ENCODE measurements at regions not wholly inside any gene's neighbourhood (a gene's known extent, or its start where the extent isn't known, plus 50 kb on each side); places are given as distances from the start of the nearest gene placed in this dataset.

DNA sequence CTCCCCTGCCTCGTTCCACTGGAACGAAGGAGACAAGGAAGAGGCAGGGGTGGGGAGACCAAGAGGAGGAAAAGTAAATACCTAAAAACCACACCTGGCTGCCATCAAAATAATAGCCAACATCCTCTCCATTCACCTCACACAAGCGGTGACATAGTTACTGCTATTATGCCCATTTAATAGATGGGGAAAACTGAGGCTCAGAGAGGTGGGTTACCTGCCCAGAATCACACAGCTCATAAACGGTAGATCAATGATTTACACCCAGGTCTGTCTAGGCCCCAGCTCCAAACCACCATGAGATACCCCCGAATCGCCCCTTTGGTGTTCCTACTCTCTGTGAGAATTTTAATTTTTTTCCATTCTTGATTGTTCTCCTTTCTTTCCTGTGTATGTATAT is 253.8 kb downstream of the BMP7 start:
- H2BK20ac ChIP-seq (ENCODE audit: low read depth, low read length, poor library complexity, severe bottlenecking), result no peak overlapping the region
- H2BK12ac ChIP-seq (ENCODE audit: insufficient read length, low read depth, low read length), result no peak overlapping the region
- no peaks in the 10 kb centered on the region for H3K9me3 Mint-ChIP-seq
- H2AK5ac ChIP-seq (ENCODE audit: insufficient read length, low read length), result no peak overlapping the region
- H3K9ac ChIP-seq (ENCODE audit: extremely low read depth, insufficient read length, low read length), result no peak overlapping the region
- H3K79me2 ChIP-seq (ENCODE audit: insufficient read depth, low read length), result no peaks in the 10 kb centered on the region
- TF ChIP-seq, protein P1, sequence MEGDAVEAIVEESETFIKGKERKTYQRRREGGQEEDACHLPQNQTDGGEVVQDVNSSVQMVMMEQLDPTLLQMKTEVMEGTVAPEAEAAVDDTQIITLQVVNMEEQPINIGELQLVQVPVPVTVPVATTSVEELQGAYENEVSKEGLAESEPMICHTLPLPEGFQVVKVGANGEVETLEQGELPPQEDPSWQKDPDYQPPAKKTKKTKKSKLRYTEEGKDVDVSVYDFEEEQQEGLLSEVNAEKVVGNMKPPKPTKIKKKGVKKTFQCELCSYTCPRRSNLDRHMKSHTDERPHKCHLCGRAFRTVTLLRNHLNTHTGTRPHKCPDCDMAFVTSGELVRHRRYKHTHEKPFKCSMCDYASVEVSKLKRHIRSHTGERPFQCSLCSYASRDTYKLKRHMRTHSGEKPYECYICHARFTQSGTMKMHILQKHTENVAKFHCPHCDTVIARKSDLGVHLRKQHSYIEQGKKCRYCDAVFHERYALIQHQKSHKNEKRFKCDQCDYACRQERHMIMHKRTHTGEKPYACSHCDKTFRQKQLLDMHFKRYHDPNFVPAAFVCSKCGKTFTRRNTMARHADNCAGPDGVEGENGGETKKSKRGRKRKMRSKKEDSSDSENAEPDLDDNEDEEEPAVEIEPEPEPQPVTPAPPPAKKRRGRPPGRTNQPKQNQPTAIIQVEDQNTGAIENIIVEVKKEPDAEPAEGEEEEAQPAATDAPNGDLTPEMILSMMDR (conservative IDR thresholded peaks at IDR 0.05), result no peak
- H3K27me3 Mint-ChIP-seq (ENCODE audit: low read depth), result peaks cover 73% of the 10 kb centered on the region
- no peak overlapping the region for H3K14ac ChIP-seq (ENCODE audit: insufficient read depth, low read length)
- peaks cover 8 to 22% of the 10 kb centered on the region in 2 experiments for H3K4me1 Mint-ChIP-seq
- no peak overlapping the region for H3K4me2 ChIP-seq (ENCODE audit: insufficient read depth, insufficient read length, low read length)
- no peak overlapping the region for H2BK5ac ChIP-seq (ENCODE audit: insufficient read length, low read length)
- no peaks in the 10 kb centered on the region for H3K9me3 ChIP-seq (ENCODE audit: control insufficient read depth, low read depth, low read length)
- H3K27me3 ChIP-seq (ENCODE audit: insufficient read depth, low read length), result no peaks in the 10 kb centered on the region; the same call in 1 of the 2 replicates
- H3K27ac Mint-ChIP-seq, result no peak overlapping the region
- H4K8ac ChIP-seq (replicated peaks; ENCODE audit: insufficient read length, low read depth, low read length), result no peak overlapping the region
- H3K4me1 ChIP-seq (ENCODE audit: insufficient read depth, low read length), result no peaks in the 10 kb centered on the region; the same call in 1 of the 2 replicates
- H2BK15ac ChIP-seq (ENCODE audit: low read depth, low read length), result no peak overlapping the region
- no peak overlapping the region for H2AFZ ChIP-seq (ENCODE audit: low read length)
- H3K4ac ChIP-seq (ENCODE audit: low read depth, low read length), result no peak overlapping the region
- no peak overlapping the region for H3K23ac ChIP-seq (ENCODE audit: insufficient read length, low read depth, low read length)
- no peak overlapping the region for H3K56ac ChIP-seq (ENCODE audit: insufficient read length, low read depth, low read length)
- no peak overlapping the region for H3T11ph ChIP-seq (ENCODE audit: low read length)
- no peak overlapping the region for H3K4me3 Mint-ChIP-seq
- H4K5ac ChIP-seq (ENCODE audit: insufficient read length, low read depth, low read length), result no peak overlapping the region
- no peaks in the 10 kb centered on the region for H3K23me2 ChIP-seq (ENCODE audit: insufficient read length, low read depth, low read length, poor library complexity, severe bottlenecking)
- H3K18ac ChIP-seq (ENCODE audit: insufficient read length, low read depth, low read length), result no peak overlapping the region
- no peak overlapping the region for H3K27ac ChIP-seq (ENCODE audit: insufficient read length, low read depth, low read length)
- H4K91ac ChIP-seq (ENCODE audit: insufficient read length, low read depth, low read length), result no peak overlapping the region
- no peaks in the 10 kb centered on the region for H3K36me3 Mint-ChIP-seq (ENCODE audit: insufficient read depth in 1 of 3, low read depth in 3 of 3)
- no peaks in the 10 kb centered on the region for H4K20me1 ChIP-seq (ENCODE audit: control insufficient read depth, insufficient read depth, insufficient read length)
- DNase-seq, result no peak
- WGBS (ENCODE audit: extremely low coverage, insufficient read length, low lambda C conversion rate), result no CpG with 5 or more reads among the region's 6 CpGs
- no peaks in the 10 kb centered on the region for H3K79me1 ChIP-seq (ENCODE audit: insufficient read depth, low read depth, low read length, poor library complexity, severe bottlenecking)
- no peak overlapping the region for H2BK120ac ChIP-seq (ENCODE audit: low read depth, low read length, poor library complexity, severe bottlenecking)
